IPS-NIHi7 (cell line): ENCODE measurements at regions not wholly inside any gene's neighbourhood (a gene's known extent, or its start where the extent isn't known, plus 50 kb on each side); places are given as distances from the start of the nearest gene placed in this dataset.
A peak's percentile ranks its signal among the peaks of the same experiment; 100 is the strongest.

Source experiments
- DNase-seq: peaks from one replicate; pipeline ENCODE4 v3.0.0; 2012; ENCODE audit warnings: mixed read lengths; ENCODE audit errors: extremely low spot score

GRCh38 chrX:6782831-6783230 lies 247.9 kb upstream of the VCX3A start:
- no peak for DNase-seq

- peak; percentile 41 for DNase-seq
Observed at GRCh38 chrX:6778544-6779503, 243.9 kb upstream of the VCX3A start.

GRCh38 chrX:6777238-6778002 lies 242.5 kb upstream of the VCX3A start:
- no peak for DNase-seq

GRCh38 chrX:6770936-6771335 lies 236.0 kb upstream of the VCX3A start:
- no peak for DNase-seq

GRCh38 chrX:6768881-6769280 lies 234.0 kb upstream of the VCX3A start:
- no peak for DNase-seq

GRCh38 chrX:6761251-6761650 lies 226.3 kb upstream of the VCX3A start:
- DNase-seq: no peak

- no peak for DNase-seq
Observed at GRCh38 chrX:6759655-6760375, 224.9 kb upstream of the VCX3A start.

- no peak for DNase-seq
Observed at GRCh38 chrX:6758234-6758633, 223.3 kb upstream of the VCX3A start.

GRCh38 chrX:6757631-6758030 lies 222.7 kb upstream of the VCX3A start:
- DNase-seq: no peak

GRCh38 chrX:6748595-6748994 lies 213.7 kb upstream of the VCX3A start:
- DNase-seq: no peak

GRCh38 chrX:6738518-6739470 lies 203.9 kb upstream of the VCX3A start:
- no peak for DNase-seq

GRCh38 chrX:6734844-6735634 lies 200.1 kb upstream of the VCX3A start:
- no peak for DNase-seq

GRCh38 chrX:6732101-6732500 lies 197.2 kb upstream of the VCX3A start:
- no peak for DNase-seq

- no peak for DNase-seq
Observed at GRCh38 chrX:6729626-6730025, 194.7 kb upstream of the VCX3A start.

GRCh38 chrX:6718766-6719165 lies 183.8 kb upstream of the VCX3A start:
- DNase-seq: no peak

GRCh38 chrX:6708676-6709380 lies 173.9 kb upstream of the VCX3A start:
- DNase-seq: no peak

GRCh38 chrX:6708041-6708440 lies 173.1 kb upstream of the VCX3A start:
- DNase-seq: peak; percentile 44

- DNase-seq: no peak
Observed at GRCh38 chrX:6707497-6707896, 172.6 kb upstream of the VCX3A start.

- DNase-seq: no peak
Observed at GRCh38 chrX:6701085-6701484, 166.2 kb upstream of the VCX3A start.

- no peak for DNase-seq
Observed at GRCh38 chrX:6695717-6696116, 160.8 kb upstream of the VCX3A start.
